ENCODE measurements at regions not wholly inside any gene's neighbourhood (a gene's known extent, or its start where the extent isn't known, plus 50 kb on each side); places are given as distances from the start of the nearest gene placed in this dataset.

DNA sequence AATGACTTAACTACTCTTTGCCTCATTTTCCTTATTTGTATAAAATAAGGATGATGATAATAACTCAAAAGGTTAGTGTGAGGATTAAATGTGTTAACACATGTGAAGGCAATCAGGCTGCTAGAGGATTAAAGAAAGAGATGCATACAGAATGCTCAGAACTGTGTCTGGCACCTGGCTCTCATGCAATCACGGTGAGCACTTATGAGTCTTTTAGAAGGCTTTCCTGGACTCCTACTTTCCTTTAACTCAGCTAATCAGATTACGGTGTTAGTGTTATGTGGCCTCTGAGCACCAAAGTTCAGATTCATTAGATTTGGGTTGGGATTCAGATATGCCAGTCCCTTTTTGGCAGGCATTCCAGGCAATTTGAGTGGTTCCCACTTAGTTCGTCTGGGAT, 311.6 kb upstream of the USP24 start:
- TF ChIP-seq, protein P1, sequence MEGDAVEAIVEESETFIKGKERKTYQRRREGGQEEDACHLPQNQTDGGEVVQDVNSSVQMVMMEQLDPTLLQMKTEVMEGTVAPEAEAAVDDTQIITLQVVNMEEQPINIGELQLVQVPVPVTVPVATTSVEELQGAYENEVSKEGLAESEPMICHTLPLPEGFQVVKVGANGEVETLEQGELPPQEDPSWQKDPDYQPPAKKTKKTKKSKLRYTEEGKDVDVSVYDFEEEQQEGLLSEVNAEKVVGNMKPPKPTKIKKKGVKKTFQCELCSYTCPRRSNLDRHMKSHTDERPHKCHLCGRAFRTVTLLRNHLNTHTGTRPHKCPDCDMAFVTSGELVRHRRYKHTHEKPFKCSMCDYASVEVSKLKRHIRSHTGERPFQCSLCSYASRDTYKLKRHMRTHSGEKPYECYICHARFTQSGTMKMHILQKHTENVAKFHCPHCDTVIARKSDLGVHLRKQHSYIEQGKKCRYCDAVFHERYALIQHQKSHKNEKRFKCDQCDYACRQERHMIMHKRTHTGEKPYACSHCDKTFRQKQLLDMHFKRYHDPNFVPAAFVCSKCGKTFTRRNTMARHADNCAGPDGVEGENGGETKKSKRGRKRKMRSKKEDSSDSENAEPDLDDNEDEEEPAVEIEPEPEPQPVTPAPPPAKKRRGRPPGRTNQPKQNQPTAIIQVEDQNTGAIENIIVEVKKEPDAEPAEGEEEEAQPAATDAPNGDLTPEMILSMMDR (conservative IDR thresholded peaks at IDR 0.05), result no peak
- no peak overlapping the region for H3K27ac ChIP-seq

DNA sequence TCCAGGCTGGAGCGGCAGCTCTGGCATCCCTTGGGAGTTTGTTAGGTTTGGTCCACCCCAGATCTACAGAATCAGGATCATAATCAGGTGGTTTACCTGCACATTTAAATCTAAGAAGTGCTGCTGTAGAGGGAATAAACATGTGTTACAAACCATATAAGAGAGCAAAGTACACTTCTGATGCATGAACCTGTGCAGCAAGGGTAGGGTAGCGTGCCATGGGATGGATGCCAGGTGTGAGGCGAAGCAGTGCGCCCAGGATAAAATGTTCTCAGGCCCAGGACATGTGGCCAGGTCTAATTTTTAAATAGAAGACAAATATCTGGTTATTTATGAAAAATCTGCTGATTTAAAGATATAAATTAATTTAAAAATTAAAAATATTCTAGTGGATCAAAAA, 308.8 kb upstream of the USP24 start:
- TF ChIP-seq, protein P1 (conservative IDR thresholded peaks at IDR 0.05), result no peak
- H3K27ac ChIP-seq, result no peak overlapping the region

DNA sequence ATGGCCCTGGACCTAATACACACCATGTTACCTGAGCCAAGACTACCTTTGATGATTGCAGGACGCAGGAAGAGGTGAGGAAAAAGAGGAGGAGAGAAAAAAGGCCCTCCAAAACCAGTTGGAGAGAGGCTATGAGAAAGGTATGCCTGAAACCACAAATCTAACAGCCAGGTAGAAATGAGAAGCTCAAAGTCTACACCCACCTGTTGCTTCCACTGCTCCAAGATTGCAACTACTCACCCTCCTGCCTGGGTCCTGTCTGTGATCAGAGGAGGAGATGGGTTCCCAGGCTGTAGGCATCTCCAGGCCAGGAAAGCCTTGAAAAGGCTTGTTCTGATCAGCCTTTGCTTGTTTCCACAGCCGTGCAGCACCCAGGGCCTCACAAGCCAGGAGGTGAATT, 307.8 kb upstream of the USP24 start:
- H3K27ac ChIP-seq, result no peak overlapping the region
- TF ChIP-seq, protein P1 (conservative IDR thresholded peaks at IDR 0.05), result no peak

DNA sequence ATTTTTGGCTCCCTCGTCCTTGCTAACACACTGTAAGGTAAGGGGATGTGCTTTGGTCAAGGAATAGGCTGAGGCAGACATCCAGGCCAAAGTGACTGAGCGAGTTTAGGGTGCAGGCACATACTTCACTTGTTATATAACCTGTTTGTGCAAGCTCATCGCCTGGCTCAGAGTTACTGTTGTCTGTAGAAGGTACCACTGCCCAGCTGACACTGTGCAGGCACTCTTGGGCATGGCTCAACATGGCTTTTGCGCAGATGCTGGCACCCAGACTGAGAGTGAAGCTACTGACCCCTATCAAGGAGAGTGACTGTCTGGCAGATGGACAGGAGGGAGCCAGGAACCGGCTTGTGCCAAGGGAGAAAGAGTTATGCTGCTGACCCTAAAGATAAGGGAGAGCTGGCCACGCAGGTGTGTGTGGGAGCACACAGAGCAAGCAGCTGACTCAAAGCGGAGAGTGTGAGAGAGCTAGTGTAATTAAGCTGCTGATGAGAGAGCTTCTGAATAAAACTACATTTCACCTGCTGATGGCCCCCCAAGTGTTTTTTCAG, 307.3 kb upstream of the USP24 start:
- TF ChIP-seq, protein P1 (conservative IDR thresholded peaks at IDR 0.05), result no peak

DNA sequence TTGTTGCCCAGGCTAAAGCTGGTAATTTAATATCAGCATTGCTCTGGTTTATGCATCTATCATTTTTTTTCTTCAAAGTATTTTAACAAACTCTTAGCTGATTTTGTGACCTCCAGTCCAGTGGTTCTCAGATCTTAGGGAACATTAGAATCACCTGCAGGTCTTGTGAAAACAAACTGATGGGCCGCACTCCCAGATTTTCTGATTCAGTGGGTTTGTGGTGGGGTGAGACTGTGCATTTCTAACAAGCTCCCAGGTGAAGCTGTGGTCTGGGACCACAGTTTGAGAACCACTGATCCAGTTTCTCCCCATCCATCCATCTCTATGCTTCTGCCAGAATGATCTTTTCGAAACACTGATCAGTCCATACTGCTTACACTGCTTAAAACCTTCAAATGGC, 305.7 kb upstream of the USP24 start:
- H3K27ac ChIP-seq, result no peak overlapping the region
- TF ChIP-seq, protein P1 (conservative IDR thresholded peaks at IDR 0.05), result no peak

More for the DNA sequence above, 307.3 kb upstream of the USP24 start:
- no peak overlapping the region for H3K27ac ChIP-seq

DNA sequence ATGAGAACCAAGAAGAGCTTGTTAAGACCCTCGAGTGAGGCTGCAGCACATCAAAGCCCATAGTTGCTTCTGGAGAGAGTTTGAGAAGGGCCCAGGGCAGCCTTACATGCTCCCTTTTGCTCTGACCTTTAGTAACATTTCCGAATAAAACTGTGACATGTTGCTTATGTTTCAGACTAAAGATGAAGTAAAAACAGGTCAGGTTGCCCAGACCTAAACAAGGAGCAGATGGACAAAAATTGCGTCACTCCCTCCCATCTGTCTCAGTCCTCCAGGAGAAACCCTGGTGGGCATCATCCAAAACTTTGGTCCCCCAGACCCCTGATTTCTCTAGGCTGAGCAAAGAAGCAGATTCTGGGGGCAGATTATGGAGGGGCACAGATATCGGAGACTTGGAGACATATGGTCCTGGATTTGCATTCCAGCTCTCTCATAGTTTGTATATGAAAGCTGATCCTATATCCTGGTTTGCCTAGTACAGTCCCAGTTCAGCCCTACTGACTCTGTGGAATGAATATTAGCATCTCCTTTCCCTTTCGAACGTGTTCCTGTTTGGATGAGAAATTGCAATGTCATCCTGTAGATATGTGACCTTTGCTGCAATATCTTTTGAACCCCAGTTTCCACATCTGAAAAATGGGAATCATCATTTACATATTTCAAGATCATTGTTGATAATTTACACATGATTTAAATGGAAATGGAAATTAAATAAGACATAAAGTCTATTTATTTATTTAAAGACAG, 304.9 kb upstream of the USP24 start:
- TF ChIP-seq, protein P1 (conservative IDR thresholded peaks at IDR 0.05), result no peak
- H3K27ac ChIP-seq, result no peak overlapping the region

DNA sequence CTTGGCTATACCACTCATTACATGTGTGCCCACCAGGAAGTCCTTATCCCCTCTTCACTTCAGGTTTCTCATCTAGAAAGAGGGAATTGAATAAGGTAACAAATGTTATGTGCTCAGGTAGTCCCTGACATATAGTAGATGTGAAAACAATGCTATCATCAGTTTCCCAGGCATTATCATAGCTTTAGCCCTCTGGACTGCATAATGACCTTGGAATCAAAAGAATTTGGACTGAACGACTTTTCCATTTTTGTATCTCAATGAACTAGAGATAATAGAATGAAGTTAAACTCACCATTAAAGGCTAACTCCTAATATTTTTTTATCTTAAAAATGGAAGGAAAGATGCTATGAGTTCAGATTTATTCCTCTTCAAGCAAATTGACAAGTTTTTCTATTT, 304.1 kb upstream of the USP24 start:
- no peak overlapping the region for H3K27ac ChIP-seq
- TF ChIP-seq, protein P1 (conservative IDR thresholded peaks at IDR 0.05), result no peak

Measured in VCaP (cell line).